ENCODE measurements at regions not wholly inside any gene's neighbourhood (a gene's known extent, or its start where the extent isn't known, plus 50 kb on each side); places are given as distances from the start of the nearest gene placed in this dataset.

- no peak for DNase-seq
Measured at GRCh38 chr22:44590291-44590690, 92.3 kb upstream of the RTL6 start.

GRCh38 chr22:44589831-44590230, 91.8 kb upstream of the RTL6 start:
- DNase-seq, result no peak

- DNase-seq, result no peak
Measured at GRCh38 chr22:44588348-44588747, 90.3 kb upstream of the RTL6 start.

GRCh38 chr22:44587737-44588310, 89.8 kb upstream of the RTL6 start:
- DNase-seq, result no peak

- DNase-seq, result no peak
Measured at GRCh38 chr22:44586999-44587736, 89.1 kb upstream of the RTL6 start.

- DNase-seq, result no peak
Measured at GRCh38 chr22:44586351-44586990, 88.4 kb upstream of the RTL6 start.

GRCh38 chr22:44585559-44586350, 87.7 kb upstream of the RTL6 start:
- DNase-seq, result no peak

- DNase-seq, result no peak
Measured at GRCh38 chr22:44584256-44584902, 86.3 kb upstream of the RTL6 start.

GRCh38 chr22:44583854-44584253, 85.8 kb upstream of the RTL6 start:
- no peak for DNase-seq

- DNase-seq, result no peak
Measured at GRCh38 chr22:44583061-44583760, 85.2 kb upstream of the RTL6 start.

- DNase-seq, result no peak
Measured at GRCh38 chr22:44582016-44582415, 84.0 kb upstream of the RTL6 start.

GRCh38 chr22:44581096-44581435, 83.0 kb upstream of the RTL6 start:
- DNase-seq, result no peak

GRCh38 chr22:44580176-44581095, 82.4 kb upstream of the RTL6 start:
- no peak for DNase-seq

GRCh38 chr22:44578516-44579230, 80.6 kb upstream of the RTL6 start:
- no peak for DNase-seq

GRCh38 chr22:44578110-44578457, 80.1 kb upstream of the RTL6 start:
- no peak for DNase-seq

GRCh38 chr22:44577391-44578109, 79.5 kb upstream of the RTL6 start:
- DNase-seq, result no peak

GRCh38 chr22:44576311-44577260, 78.6 kb upstream of the RTL6 start:
- DNase-seq, result no peak

- no peak for DNase-seq
Measured at GRCh38 chr22:44575381-44576268, 77.6 kb upstream of the RTL6 start.

Data from bone marrow (tissue), 2 donors.